OCI-LY3 (cell line): ENCODE measurements at regions not wholly inside any gene's neighbourhood (a gene's known extent, or its start where the extent isn't known, plus 50 kb on each side); places are given as distances from the start of the nearest gene placed in this dataset.

ENCODE experiments used
- H2AFZ ChIP-seq: fragments of 200-600, 300-600 bp; shearing (Covaris generic); 2 replicates; pipeline ENCODE4 v1.6.0; 2014; ENCODE audit warnings: antibody characterized with exemption, low read depth, low read length
- H3K27ac ChIP-seq: fragments of 200-600, 300-600 bp; sonication (generic); 2 replicates; pipeline ENCODE4 v1.5.1; 2014; ENCODE audit warnings: mild to moderate bottlenecking, low read length, moderate library complexity, mixed read lengths
- H3K27me3 ChIP-seq: fragments of 200-600, 300-600 bp; sonication (generic); 2 replicates; pipeline ENCODE4 v1.6.1; 2014; ENCODE audit warnings: low read depth, low read length, mixed read lengths
- H3K36me3 ChIP-seq: fragments of 200-600, 300-600 bp; sonication (generic); replicated peaks from 2 replicates; pipeline ENCODE3; 2014; ENCODE audit warnings: low read depth, low read length, mixed read lengths
- H3K4me1 ChIP-seq: fragments of 300-600, 200-600 bp; sonication (generic); 2 replicates; pipeline ENCODE4 v1.6.1; 2014; ENCODE audit warnings: low read length, mixed read lengths
- H3K4me2 ChIP-seq: fragments of 200-600, 300-600 bp; sonication (generic); 2 replicates; pipeline ENCODE4 v1.6.1; 2014; ENCODE audit warnings: low read length, mixed read lengths
- H3K4me3 ChIP-seq: fragments of 300-600, 200-600 bp; sonication (generic); 2 replicates; pipeline ENCODE4 v1.5.1; 2014; ENCODE audit warnings: antibody characterized with exemption, mild to moderate bottlenecking, low read length, moderate library complexity
- H3K79me2 ChIP-seq: fragments of 300-600, 200-600 bp; shearing (Covaris generic); 2 replicates; pipeline ENCODE4 v1.6.1; 2014; ENCODE audit warnings: mild to moderate bottlenecking, low read length, mixed read lengths
- H3K9ac ChIP-seq: fragments of 300-600, 200-600 bp; shearing (Covaris generic); 2 replicates; pipeline ENCODE4 v1.6.0; 2014; ENCODE audit warnings: mild to moderate bottlenecking, low read length, moderate library complexity
- H3K9me3 ChIP-seq: fragments of 200-600, 300-600 bp; shearing (Covaris generic); 2 replicates; pipeline ENCODE4 v1.6.1; 2014; ENCODE audit warnings: low read length, mixed read lengths; ENCODE audit not compliant: insufficient read depth
- H4K20me1 ChIP-seq: fragments of 200-600, 300-600 bp; sonication (generic); 2 replicates; pipeline ENCODE4 v1.6.1; 2016; ENCODE audit warnings: low read length, mixed read lengths; ENCODE audit not compliant: insufficient read depth
- CTCF ChIP-seq: fragments of 200-600, 300-600 bp; sonication (generic); IDR thresholded peaks from 2 replicates; pipeline ENCODE4 v1.5.1; 2014; ENCODE audit warnings: antibody characterized with exemption, low read length, low read depth
- EZH2phosphoT487 ChIP-seq: fragments of 200-600 bp; shearing (Covaris generic); IDR thresholded peaks from 2 replicates; pipeline ENCODE4 v1.6.1; 2018; ENCODE audit warnings: antibody characterized with exemption, mixed run types, low read depth

GRCh38 chr5:121758615-121759014, 93.1 kb upstream of the FTMT start:
- Histone ChIP-seq H4K20me1 (no peaks in the 10 kb centered on the region), H3K9ac (no peak overlapping the region), H3K9me3 (no peaks in the 10 kb centered on the region), H3K27me3 (no peaks in the 10 kb centered on the region), H3K36me3 (no peaks in the 10 kb centered on the region), H3K4me3 (no peak overlapping the region), H3K27ac (no peak overlapping the region), H3K4me1 (no peaks in the 10 kb centered on the region), H3K79me2 (no peaks in the 10 kb centered on the region), H3K4me2 (no peak overlapping the region), H2AFZ (no peak overlapping the region)
- TF ChIP-seq EZH2phosphoT487 (no peak), CTCF (no peak)

- H4K20me1 ChIP-seq: no peaks in the 10 kb centered on the region
- no peak overlapping the region for H3K27ac ChIP-seq
- no peaks in the 10 kb centered on the region for H3K79me2 ChIP-seq
- H2AFZ ChIP-seq: no peak overlapping the region
- no peaks in the 10 kb centered on the region for H3K9me3 ChIP-seq
- H3K4me3 ChIP-seq: no peak overlapping the region
- TF ChIP-seq EZH2phosphoT487 (no peak), CTCF (no peak)
- no peak overlapping the region for H3K9ac ChIP-seq
- no peaks in the 10 kb centered on the region for H3K4me1 ChIP-seq
- no peaks in the 10 kb centered on the region for H3K27me3 ChIP-seq
- no peaks in the 10 kb centered on the region for H3K36me3 ChIP-seq
- no peak overlapping the region for H3K4me2 ChIP-seq
Measured at GRCh38 chr5:121762426-121762825, 89.3 kb upstream of the FTMT start.

- Histone ChIP-seq H3K4me1 (no peaks in the 10 kb centered on the region), H3K79me2 (no peaks in the 10 kb centered on the region), H3K27me3 (no peaks in the 10 kb centered on the region), H3K9ac (no peak overlapping the region), H3K27ac (no peak overlapping the region), H4K20me1 (no peaks in the 10 kb centered on the region), H2AFZ (no peak overlapping the region), H3K4me2 (no peak overlapping the region), H3K9me3 (no peaks in the 10 kb centered on the region), H3K4me3 (no peak overlapping the region), H3K36me3 (no peaks in the 10 kb centered on the region)
- TF ChIP-seq EZH2phosphoT487 (no peak), CTCF (no peak)
Measured at GRCh38 chr5:121763665-121764064, 88.0 kb upstream of the FTMT start.

- Histone ChIP-seq H3K4me1 (no peaks in the 10 kb centered on the region), H3K4me3 (no peak overlapping the region), H3K36me3 (no peaks in the 10 kb centered on the region), H3K9me3 (no peaks in the 10 kb centered on the region), H3K4me2 (no peak overlapping the region), H3K79me2 (no peaks in the 10 kb centered on the region), H3K9ac (no peak overlapping the region), H4K20me1 (no peaks in the 10 kb centered on the region), H3K27me3 (no peaks in the 10 kb centered on the region), H2AFZ (no peak overlapping the region), H3K27ac (no peak overlapping the region)
- TF ChIP-seq CTCF (no peak), EZH2phosphoT487 (no peak)
Measured at GRCh38 chr5:121780406-121780805, 71.3 kb upstream of the FTMT start.
